ENCODE measurements at regions not wholly inside any gene's neighbourhood (a gene's known extent, or its start where the extent isn't known, plus 50 kb on each side); places are given as distances from the start of the nearest gene placed in this dataset.
A peak's percentile ranks its signal among the peaks of the same experiment; 100 is the strongest.

- Mint-ChIP-seq H3K27me3 (peaks cover 17% of the 10 kb centered on the region), H3K4me1 (ENCODE audit: low read depth) (no peaks in the 10 kb centered on the region), H3K27ac (no peak overlapping the region), H3K4me3 (no peak overlapping the region), H3K36me3 (ENCODE audit: low read depth) (no peaks in the 10 kb centered on the region), H3K9me3 (no peaks in the 10 kb centered on the region)
- DNase-seq: peak; percentile 13
Measured at GRCh38 chr11:134483857-134484256, 71.8 kb upstream of the B3GAT1 start.

DNA sequence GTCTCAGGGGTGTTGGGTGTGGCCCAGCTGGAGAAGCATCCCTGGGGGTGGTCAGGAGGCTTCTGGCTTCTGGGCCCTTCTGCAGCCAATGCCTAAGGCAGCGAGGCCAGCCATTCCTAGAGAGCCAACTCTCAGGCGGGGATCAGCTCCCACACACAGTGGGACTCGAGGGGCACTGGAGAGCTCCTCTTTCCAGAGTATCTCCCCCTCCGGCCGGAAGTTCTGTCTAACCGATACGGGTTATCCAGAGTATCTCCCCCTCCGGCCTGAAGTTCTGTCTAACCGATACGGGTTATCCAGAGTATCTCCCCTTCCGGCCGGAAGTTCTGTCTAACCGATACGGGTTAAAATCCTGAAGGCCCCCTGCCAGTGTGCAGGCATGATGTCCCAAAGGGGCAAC lies 71.2 kb upstream of the B3GAT1 start:
- Mint-ChIP-seq H3K4me3 (no peak overlapping the region), H3K36me3 (ENCODE audit: low read depth) (no peaks in the 10 kb centered on the region), H3K9me3 (no peaks in the 10 kb centered on the region), H3K27me3 (peaks cover 16% of the 10 kb centered on the region), H3K27ac (no peak overlapping the region), H3K4me1 (ENCODE audit: low read depth) (no peaks in the 10 kb centered on the region)
- no peak for DNase-seq

- H3K4me3 Mint-ChIP-seq: no peak overlapping the region
- no peaks in the 10 kb centered on the region for H3K9me3 Mint-ChIP-seq
- H3K4me1 Mint-ChIP-seq (ENCODE audit: low read depth): no peaks in the 10 kb centered on the region
- H3K27me3 Mint-ChIP-seq: peaks cover 14% of the 10 kb centered on the region
- DNase-seq: no peak
- no peaks in the 10 kb centered on the region for H3K36me3 Mint-ChIP-seq (ENCODE audit: low read depth)
- H3K27ac Mint-ChIP-seq: no peak overlapping the region
Measured at GRCh38 chr11:134482865-134483264, 70.8 kb upstream of the B3GAT1 start.

GRCh38 chr11:134481933-134482527 lies 70.0 kb upstream of the B3GAT1 start:
- no peaks in the 10 kb centered on the region for H3K4me1 Mint-ChIP-seq (ENCODE audit: low read depth)
- H3K27me3 Mint-ChIP-seq: peaks cover 16% of the 10 kb centered on the region
- H3K36me3 Mint-ChIP-seq (ENCODE audit: low read depth): no peaks in the 10 kb centered on the region
- no peak overlapping the region for H3K4me3 Mint-ChIP-seq
- no peak overlapping the region for H3K27ac Mint-ChIP-seq
- no peak for DNase-seq
- H3K9me3 Mint-ChIP-seq: no peaks in the 10 kb centered on the region

DNA sequence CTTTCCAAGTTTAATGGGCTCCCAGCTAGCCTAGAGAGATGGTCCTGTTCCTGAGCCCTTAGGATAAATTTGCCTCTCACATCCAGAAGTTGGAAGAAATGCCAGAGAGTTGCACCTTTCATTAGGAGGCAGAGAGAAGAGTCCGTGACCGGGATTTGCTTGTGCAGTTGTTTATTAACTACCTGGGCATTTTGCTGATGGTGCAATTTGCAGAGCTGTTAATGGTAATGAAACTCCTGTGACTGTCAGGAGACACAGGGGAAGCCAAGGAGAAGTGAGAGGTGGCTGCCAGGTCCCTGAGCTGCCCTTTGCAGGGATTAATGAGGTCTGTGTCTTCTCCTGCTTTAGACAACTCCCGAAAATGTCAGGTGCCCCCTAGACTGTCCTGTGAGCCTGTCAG lies 69.1 kb upstream of the B3GAT1 start:
- Mint-ChIP-seq H3K4me1 (ENCODE audit: low read depth) (no peaks in the 10 kb centered on the region), H3K9me3 (no peaks in the 10 kb centered on the region), H3K4me3 (no peak overlapping the region), H3K27me3 (peaks cover 22% of the 10 kb centered on the region), H3K27ac (no peak overlapping the region), H3K36me3 (ENCODE audit: low read depth) (no peaks in the 10 kb centered on the region)
- DNase-seq: no peak

GRCh38 chr11:134480136-134480712 lies 68.2 kb upstream of the B3GAT1 start:
- Mint-ChIP-seq H3K36me3 (ENCODE audit: low read depth) (no peaks in the 10 kb centered on the region), H3K9me3 (no peaks in the 10 kb centered on the region), H3K27ac (no peak overlapping the region)

GRCh38 chr11:134479206-134480135 lies 67.4 kb upstream of the B3GAT1 start:
- Mint-ChIP-seq H3K36me3 (ENCODE audit: low read depth) (no peaks in the 10 kb centered on the region), H3K27me3 (peaks cover 32% of the 10 kb centered on the region), H3K4me3 (no peak overlapping the region), H3K4me1 (ENCODE audit: low read depth) (no peaks in the 10 kb centered on the region), H3K9me3 (no peaks in the 10 kb centered on the region), H3K27ac (no peak overlapping the region)
- DNase-seq: no peak

More at GRCh38 chr11:134480136-134480712, 68.2 kb upstream of the B3GAT1 start:
- H3K4me3 Mint-ChIP-seq: no peak overlapping the region
- no peaks in the 10 kb centered on the region for H3K4me1 Mint-ChIP-seq (ENCODE audit: low read depth)
- DNase-seq: no peak
- H3K27me3 Mint-ChIP-seq: peaks cover 28% of the 10 kb centered on the region

DNA sequence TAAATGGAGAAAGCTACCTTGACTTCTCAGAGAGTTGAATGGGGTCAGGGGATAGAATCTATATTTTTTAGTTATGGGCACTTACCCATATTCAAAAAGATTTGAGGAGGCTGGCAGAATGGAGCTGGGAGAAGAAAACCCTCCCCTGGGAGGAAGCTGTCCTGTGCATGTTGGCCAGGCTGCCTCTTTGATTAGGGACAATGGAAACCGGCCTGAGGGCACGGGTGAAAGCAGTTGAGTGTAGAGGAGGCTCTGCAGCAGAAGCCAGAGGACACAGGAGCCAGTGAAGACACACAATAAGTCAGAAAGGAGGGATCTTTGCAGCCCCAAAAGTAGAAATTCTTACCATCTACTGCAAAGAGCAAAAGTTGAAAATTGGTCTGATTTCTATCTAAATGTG lies 66.6 kb upstream of the B3GAT1 start:
- H3K4me1 Mint-ChIP-seq (ENCODE audit: low read depth): no peaks in the 10 kb centered on the region
- H3K9me3 Mint-ChIP-seq: no peaks in the 10 kb centered on the region
- no peak overlapping the region for H3K27ac Mint-ChIP-seq
- DNase-seq: no peak
- no peaks in the 10 kb centered on the region for H3K36me3 Mint-ChIP-seq (ENCODE audit: low read depth)
- H3K27me3 Mint-ChIP-seq: peaks cover 40% of the 10 kb centered on the region
- H3K4me3 Mint-ChIP-seq: no peak overlapping the region

- Mint-ChIP-seq H3K4me1 (ENCODE audit: low read depth) (no peaks in the 10 kb centered on the region), H3K36me3 (ENCODE audit: low read depth) (no peaks in the 10 kb centered on the region), H3K27ac (no peak overlapping the region), H3K4me3 (no peak overlapping the region), H3K27me3 (peaks cover 44% of the 10 kb centered on the region), H3K9me3 (no peaks in the 10 kb centered on the region)
- DNase-seq: no peak
Measured at GRCh38 chr11:134478176-134478575, 66.1 kb upstream of the B3GAT1 start.

DNA sequence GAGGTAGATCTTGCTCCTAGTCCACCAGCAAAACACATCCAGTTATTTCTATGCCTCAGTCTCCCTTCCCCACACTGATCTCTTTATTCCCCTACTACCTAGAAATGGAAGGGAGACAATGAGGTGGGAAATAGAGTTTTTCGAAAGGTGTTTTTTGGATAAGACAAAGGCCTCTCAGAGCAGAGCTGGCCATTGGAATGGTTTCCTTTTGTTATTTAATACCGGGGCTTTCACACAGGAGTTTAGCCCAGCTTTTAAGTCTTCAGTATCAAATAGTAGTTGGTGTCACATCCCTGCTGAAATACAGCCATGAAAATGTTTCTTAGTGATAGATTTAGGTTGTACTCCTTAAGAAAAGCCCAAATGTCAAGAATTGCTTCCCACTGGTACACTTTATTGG lies 65.4 kb upstream of the B3GAT1 start:
- peaks cover 47% of the 10 kb centered on the region for H3K27me3 Mint-ChIP-seq

DNA sequence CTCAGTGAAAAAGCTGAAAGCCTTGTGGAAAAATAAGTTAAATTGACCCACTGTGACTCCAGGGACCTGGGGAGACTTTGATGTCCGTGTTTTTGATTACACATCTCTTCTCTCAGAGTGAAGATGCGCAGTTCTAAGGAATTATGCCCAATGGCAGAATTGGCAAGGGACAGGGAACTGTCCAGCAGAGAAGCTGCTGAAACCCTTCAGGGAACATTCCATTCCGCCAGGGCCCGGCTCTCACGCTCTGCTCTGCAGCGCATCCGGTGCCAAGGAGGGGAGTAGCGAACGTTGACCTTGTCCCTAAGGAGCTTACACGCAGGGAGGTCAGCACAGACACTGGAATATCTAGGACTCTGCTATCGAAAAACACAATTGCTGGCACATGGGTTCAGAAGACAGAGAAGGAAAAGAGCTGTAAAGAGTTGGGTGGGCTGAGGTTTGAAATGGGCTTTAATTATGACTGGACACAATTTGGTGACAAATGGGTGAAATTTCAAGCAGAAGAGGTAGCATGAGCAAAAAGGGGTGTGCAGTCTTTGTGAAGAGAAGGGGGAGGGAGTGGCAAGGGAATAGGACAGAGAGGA lies 64.5 kb upstream of the B3GAT1 start:
- H3K27me3 Mint-ChIP-seq: peaks cover 57% of the 10 kb centered on the region
- no peaks in the 10 kb centered on the region for H3K9me3 Mint-ChIP-seq
- H3K4me3 Mint-ChIP-seq: no peak overlapping the region
- no peak for DNase-seq
- no peak overlapping the region for H3K27ac Mint-ChIP-seq
- no peaks in the 10 kb centered on the region for H3K4me1 Mint-ChIP-seq (ENCODE audit: low read depth)
- no peaks in the 10 kb centered on the region for H3K36me3 Mint-ChIP-seq (ENCODE audit: low read depth)

More for the DNA sequence above, 65.4 kb upstream of the B3GAT1 start:
- Mint-ChIP-seq H3K9me3 (no peaks in the 10 kb centered on the region), H3K27ac (no peak overlapping the region), H3K36me3 (ENCODE audit: low read depth) (no peaks in the 10 kb centered on the region), H3K4me1 (ENCODE audit: low read depth) (no peaks in the 10 kb centered on the region), H3K4me3 (no peak overlapping the region)
- DNase-seq: no peak

DNA sequence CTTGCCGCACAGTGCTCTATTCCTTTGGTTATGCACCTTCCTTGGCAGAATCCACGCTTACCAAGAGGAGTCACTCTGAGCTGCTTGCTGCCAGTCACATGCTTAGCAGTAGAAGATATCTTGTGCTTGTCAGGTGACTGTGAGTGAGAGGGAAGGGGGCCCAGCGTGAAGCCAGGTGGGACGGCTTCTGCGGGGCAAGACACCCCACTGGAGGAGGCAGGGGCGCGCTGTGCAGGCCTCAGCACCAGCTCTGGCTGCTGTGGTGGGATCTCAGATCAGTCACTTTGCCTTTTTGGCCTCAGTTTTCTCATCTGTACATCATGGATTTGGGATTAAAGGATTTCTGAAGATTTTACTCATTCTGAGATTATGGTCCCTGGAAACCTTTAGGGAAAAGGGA lies 63.9 kb upstream of the B3GAT1 start:
- no peaks in the 10 kb centered on the region for H3K36me3 Mint-ChIP-seq (ENCODE audit: low read depth)
- H3K9me3 Mint-ChIP-seq: no peaks in the 10 kb centered on the region
- no peaks in the 10 kb centered on the region for H3K4me1 Mint-ChIP-seq (ENCODE audit: low read depth)
- H3K4me3 Mint-ChIP-seq: no peak overlapping the region
- no peak for DNase-seq
- no peak overlapping the region for H3K27ac Mint-ChIP-seq
- peaks cover 61% of the 10 kb centered on the region for H3K27me3 Mint-ChIP-seq

DNA sequence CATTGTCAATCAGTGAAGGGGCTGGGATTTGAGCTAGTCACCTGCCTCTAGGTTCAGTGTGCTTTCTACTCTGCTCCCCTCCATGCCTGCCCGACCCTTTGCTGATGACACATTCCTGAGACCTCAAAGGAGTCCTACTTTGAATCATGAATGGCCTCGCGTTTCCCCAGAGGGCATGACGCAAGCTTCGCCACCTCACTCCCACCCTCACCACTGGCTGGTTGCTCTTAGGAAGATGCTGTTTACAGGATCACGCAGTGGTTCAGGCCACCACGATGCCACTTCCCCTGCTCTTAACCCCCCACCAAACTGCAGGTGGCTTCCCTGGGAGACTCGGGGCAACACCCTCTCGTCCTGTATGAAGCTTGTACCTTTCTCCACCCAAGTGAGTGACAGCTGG lies 62.9 kb upstream of the B3GAT1 start:
- Mint-ChIP-seq H3K27ac (no peak overlapping the region), H3K27me3 (peaks cover 59% of the 10 kb centered on the region)

DNA sequence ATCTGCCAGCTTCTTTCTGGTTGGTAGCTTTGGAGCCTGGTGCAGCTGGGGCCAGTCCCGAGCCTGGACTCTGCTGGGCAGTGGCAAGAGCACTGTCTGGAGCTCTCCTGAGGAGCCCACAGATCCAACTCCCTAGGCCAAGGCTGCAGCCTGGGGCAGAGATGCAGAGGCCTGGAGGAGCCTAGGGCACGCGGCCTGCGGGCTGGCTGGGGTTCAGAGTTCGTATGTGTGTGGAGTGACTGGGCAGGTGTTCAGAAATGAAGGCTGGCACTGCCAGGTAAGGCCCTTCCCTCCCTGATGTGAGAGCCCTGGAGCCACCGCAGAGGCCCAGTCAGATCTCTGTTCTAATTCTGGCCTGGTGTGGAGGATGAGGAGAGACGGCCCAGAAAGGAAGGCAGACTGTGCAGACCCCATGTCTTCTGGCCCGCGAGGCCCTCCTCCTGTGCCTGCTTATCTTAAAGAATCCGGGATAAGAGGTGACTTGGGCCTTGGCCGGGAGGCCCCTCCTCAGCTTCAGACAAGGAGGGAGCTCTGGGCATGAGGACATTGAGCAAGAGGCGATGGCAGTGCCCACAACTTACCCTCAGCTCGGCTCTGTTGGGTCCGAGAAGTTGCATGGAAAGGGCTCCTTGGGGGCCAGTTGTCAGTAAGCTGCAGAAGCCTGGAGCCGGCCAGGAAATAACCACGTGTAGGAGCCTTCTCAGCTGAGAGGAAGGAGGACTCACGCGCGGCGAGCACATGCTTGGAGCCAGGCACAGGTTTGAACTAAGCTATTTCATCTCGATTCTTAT lies 62.2 kb upstream of the B3GAT1 start:
- Mint-ChIP-seq H3K27me3 (peaks cover 61% of the 10 kb centered on the region), H3K4me1 (ENCODE audit: low read depth) (no peaks in the 10 kb centered on the region), H3K36me3 (ENCODE audit: low read depth) (no peaks in the 10 kb centered on the region), H3K4me3 (no peak overlapping the region), H3K27ac (no peak overlapping the region), H3K9me3 (no peaks in the 10 kb centered on the region)
- DNase-seq: no peak

More for the DNA sequence above, 62.9 kb upstream of the B3GAT1 start:
- Mint-ChIP-seq H3K4me3 (no peak overlapping the region), H3K36me3 (ENCODE audit: low read depth) (no peaks in the 10 kb centered on the region), H3K4me1 (ENCODE audit: low read depth) (no peaks in the 10 kb centered on the region), H3K9me3 (no peaks in the 10 kb centered on the region)
- DNase-seq: no peak

All from activated T-cell treated with anti-CD3 and anti-CD28 coated beads, Interleukin-2, amount 50 U/mL, for 24 hours (primary cell).